WTC11 (cell line): ENCODE measurements at regions not wholly inside any gene's neighbourhood (a gene's known extent, or its start where the extent isn't known, plus 50 kb on each side); places are given as distances from the start of the nearest gene placed in this dataset.
"Not testable (repeated sequence)": the region's sequence is repeated elsewhere in the genome, so short reads cannot be mapped to it uniquely, and the experiment has no call there.

ENCODE experiments used
- ATAC-seq: fragments of 200-7000 bp; cut with Tn5 transposase; 2 replicates; pipeline ENCODE4 v1.10.0; 2021; ENCODE audit warnings: mild to moderate bottlenecking, moderate library complexity
- CTCF ChIA-PET: fragments of 300-600 bp; sonication (Branson Sonifier 250); formaldehyde crosslinking; loops from one replicate; lab custom pipeline; 2021; ENCODE audit warnings: antibody characterized with exemption; lab: Charles Lee
- POLR2A ChIA-PET: fragments of 350-600 bp; sonication (Branson Sonifier 250); formaldehyde crosslinking; loops from one replicate; lab custom pipeline; 2021; ENCODE audit warnings: antibody characterized with exemption; lab: Charles Lee
- DNase-seq: peaks from one replicate; pipeline ENCODE4 v3.0.0; 2021; ENCODE audit warnings: low spot score
- H3K27ac Mint-ChIP-seq: 2 replicates; pipeline ENCODE4 v1.8.0; 2021; ENCODE audit warnings: mixed read lengths
- H3K27me3 Mint-ChIP-seq: 2 replicates; pipeline ENCODE4 v1.8.0; 2021; ENCODE audit warnings: low read depth, mild to moderate bottlenecking, moderate library complexity, mixed read lengths
- H3K36me3 Mint-ChIP-seq: 2 replicates; pipeline ENCODE4 v1.8.0; 2021; ENCODE audit warnings: mixed read lengths
- H3K4me1 Mint-ChIP-seq: 2 replicates; pipeline ENCODE4 v1.8.0; 2022; ENCODE audit warnings: mixed read lengths
- H3K4me3 Mint-ChIP-seq: 2 replicates; pipeline ENCODE4 v1.8.0; 2021; ENCODE audit warnings: mild to moderate bottlenecking, moderate library complexity, mixed read lengths
- H3K9me3 Mint-ChIP-seq: 2 replicates; pipeline ENCODE4 v1.8.0; 2021; ENCODE audit warnings: mixed read lengths
- ARID4B ChIP-seq: sonication (generic); formaldehyde crosslinking; IDR thresholded peaks from 2 replicates; pipeline ENCODE4 v1.8.0; 2023; ENCODE audit warnings: missing genetic modification reagents, mild to moderate bottlenecking, borderline replicate concordance
- ATF3 ChIP-seq: sonication (generic); formaldehyde crosslinking; conservative IDR thresholded peaks from 2 replicates; pipeline ENCODE4 v1.8.1; 2022; ENCODE audit warnings: mild to moderate bottlenecking, missing genetic modification reagents
- CBFB ChIP-seq: sonication (generic); formaldehyde crosslinking; IDR thresholded peaks from 2 replicates; pipeline ENCODE4 v1.8.1; 2022; ENCODE audit warnings: mild to moderate bottlenecking, low read depth, missing genetic modification reagents
- CDX4 ChIP-seq: fragments of 250-450 bp; sonication (Bioruptor Pico); IDR thresholded peaks from 2 replicates; pipeline ENCODE4 v1.9.0; 2021; ENCODE audit warnings: moderate library complexity, mild to moderate bottlenecking, inconsistent platforms, borderline replicate concordance
- GTF2I ChIP-seq: fragments of 250-450 bp; sonication (Bioruptor Pico); conservative IDR thresholded peaks from 2 replicates; pipeline ENCODE4 v1.4.0; 2021; ENCODE audit warnings: mild to moderate bottlenecking
- PRDM15 ChIP-seq: sonication (generic); formaldehyde crosslinking; IDR thresholded peaks from 2 replicates; pipeline ENCODE4 v1.8.0; 2022; ENCODE audit warnings: missing genetic modification reagents
- SMAD3 ChIP-seq: sonication (generic); formaldehyde crosslinking; IDR thresholded peaks from 2 replicates; pipeline ENCODE4 v1.8.0; 2022; ENCODE audit warnings: missing genetic modification reagents, mild to moderate bottlenecking, borderline replicate concordance
- SOX15 ChIP-seq: fragments of 250-450 bp; sonication (Bioruptor Pico); IDR thresholded peaks from 2 replicates; pipeline ENCODE4 v1.9.0; 2021; ENCODE audit warnings: mild to moderate bottlenecking
- ZNF121 ChIP-seq: sonication (generic); formaldehyde crosslinking; IDR thresholded peaks from 2 replicates; pipeline ENCODE4 v1.8.0; 2023; ENCODE audit warnings: missing genetic modification reagents
- ZNF317 ChIP-seq: sonication (generic); formaldehyde crosslinking; IDR thresholded peaks from 2 replicates; pipeline ENCODE4 v1.8.1; 2023; ENCODE audit warnings: low read depth, mild to moderate bottlenecking, moderate library complexity, missing genetic modification reagents, borderline replicate concordance
- ZNF423 ChIP-seq: fragments of 250-450 bp; sonication (Bioruptor Pico); IDR thresholded peaks from 2 replicates; pipeline ENCODE4 v2.1.2; 2022; ENCODE audit warnings: mild to moderate bottlenecking, moderate library complexity
- ZNF425 ChIP-seq: fragments of 250-450 bp; sonication (Bioruptor Pico); conservative IDR thresholded peaks from 2 replicates; pipeline ENCODE4 v1.9.0; 2021; ENCODE audit warnings: mild to moderate bottlenecking
- ZNF671 ChIP-seq: fragments of 250-450 bp; sonication (Bioruptor Pico); IDR thresholded peaks from 2 replicates; pipeline ENCODE4 v1.8.0; 2021; ENCODE audit warnings: mild to moderate bottlenecking

- TF ChIP-seq PRDM15 (CRISPR knock-in tag) (no peak), ZNF671 (no peak)
These were observed 54.3 kb upstream of the CIT start (continued) for GRCh38 chr12:119931402-119931801.

- no peaks in the 10 kb centered on the region for H3K36me3 Mint-ChIP-seq
- no peaks in the 10 kb centered on the region; the same call in 1 of the 2 replicates for H3K27me3 Mint-ChIP-seq
- no peaks in the 10 kb centered on the region for H3K4me1 Mint-ChIP-seq
- ATAC-seq: no peak
- H3K4me3 Mint-ChIP-seq: no peak overlapping the region
- no peak overlapping the region for H3K27ac Mint-ChIP-seq
- ChIA-PET POLR2A (interaction anchor here (0.7 kb wide), 1 partner anchor 1876 kb away, joined by 4 read pairs; no protein-coding TSS in a partner anchor), CTCF (no interaction called here)
- no peaks in the 10 kb centered on the region for H3K9me3 Mint-ChIP-seq
- TF ChIP-seq SMAD3 (CRISPR knock-in tag): no peak
- no peak for DNase-seq
These were observed 55.8 kb upstream of the CIT start for GRCh38 chr12:119932921-119933320.

- DNase-seq, ATAC-seq, H3K4me1 Mint-ChIP-seq, H3K36me3 Mint-ChIP-seq, POLR2A ChIA-PET, H3K27ac Mint-ChIP-seq, H3K4me3 Mint-ChIP-seq, H3K9me3 Mint-ChIP-seq, H3K27me3 Mint-ChIP-seq: not testable (repeated sequence)
- CTCF ChIA-PET: interaction anchor here (1.2 kb wide), 1 partner anchor 32 kb away, joined by 3 read pairs; no protein-coding TSS in a partner anchor
These were observed 54.3 kb upstream of the BICDL1 start for GRCh38 chr12:119934780-119935179.

GRCh38 chr12:119936705-119937311 is 52.2 kb upstream of the BICDL1 start:
- DNase-seq: no peak
- no peak overlapping the region for H3K4me3 Mint-ChIP-seq
- no peaks in the 10 kb centered on the region for H3K36me3 Mint-ChIP-seq
- no peak overlapping the region for H3K27ac Mint-ChIP-seq
- no peaks in the 10 kb centered on the region; the same call in 1 of the 2 replicates for H3K27me3 Mint-ChIP-seq
- ChIA-PET POLR2A (no interaction called here), CTCF (no interaction called here)
- no peak for TF ChIP-seq SOX15 (CRISPR knock-in tag)
- no peak for TF ChIP-seq ZNF425 (CRISPR knock-in tag)
- no peak for TF ChIP-seq ARID4B
- TF ChIP-seq CDX4 (CRISPR knock-in tag): no peak
- no peak for TF ChIP-seq CBFB (CRISPR knock-in tag)
- TF ChIP-seq ZNF423 (CRISPR knock-in tag): no peak
- no peak for TF ChIP-seq ATF3
- no peak for TF ChIP-seq ZNF317 (CRISPR knock-in tag)
- TF ChIP-seq ZNF121 (CRISPR knock-in tag): no peak
- TF ChIP-seq GTF2I: no peak
- H3K9me3 Mint-ChIP-seq: no peaks in the 10 kb centered on the region
- no peak for ATAC-seq
- peaks cover 10% of the 10 kb centered on the region for H3K4me1 Mint-ChIP-seq
